T-cell (primary cell): ENCODE measurements at regions not wholly inside any gene's neighbourhood (a gene's known extent, or its start where the extent isn't known, plus 50 kb on each side); places are given as distances from the start of the nearest gene placed in this dataset.
A peak's percentile ranks its signal among the peaks of the same experiment; 100 is the strongest.
"Not testable (repeated sequence)": the region's sequence is repeated elsewhere in the genome, so short reads cannot be mapped to it uniquely, and the experiment has no call there.

Source experiments
- ATAC-seq, 4 experiments: fragments of 200-7000 bp in 3 of 4; fragments of 150-1000 bp in 1 of 4; cut with Tn5 transposase; replicated peaks in 1 of 4; 1 replicate in 3 of 4; 2 replicates in 1 of 4; pipeline ENCODE4 v1.10.0; 2021; ENCODE audit warnings: moderate library complexity in 3 of 4, mild to moderate bottlenecking in 2 of 4, moderate number of reproducible peaks in 1 of 4
- CTCF ChIA-PET, 2 donors: fragments of 300-600 bp; sonication (Branson Sonifier 250); formaldehyde crosslinking; loops; one replicate each; lab custom pipeline; 2022; ENCODE audit warnings: antibody characterized with exemption in 2 of 2; lab: Charles Lee
- POLR2A ChIA-PET, 2 donors: fragments of 300-600 bp; sonication (Branson Sonifier 250); formaldehyde crosslinking; loops; one replicate each; lab custom pipeline; 2022; ENCODE audit warnings: antibody characterized with exemption in 2 of 2; lab: Charles Lee
- DNase-seq, 35 experiments: peaks; one replicate each; pipeline versions ENCODE4 v3.0.0 to v3.0.0-alpha.2; 2013 to 2023
- H3K27ac ChIP-seq: one replicate; pipeline ENCODE4 v1.5.1; 2013; ENCODE audit warnings: low read length
- H3K27me3 ChIP-seq, 2 experiments: replicated peaks in 1 of 2; 1 replicate in 1 of 2; 2 replicates in 1 of 2; pipeline versions ENCODE4 v1.6.1 to v1.7.0; 2013; ENCODE audit warnings: low read length in 1 of 2, mixed read lengths in 1 of 2; ENCODE audit not compliant: control insufficient read depth in 2 of 2, insufficient read depth in 2 of 2; ENCODE audit errors: extremely low read depth in 1 of 2
- H3K36me3 ChIP-seq, 2 donors: 1 replicate in 1 of 2; 2 replicates in 1 of 2; pipeline versions ENCODE4 v1.6.1 to v1.7.0; 2013; ENCODE audit warnings: low read length in 1 of 2; ENCODE audit not compliant: control insufficient read depth in 2 of 2, insufficient read depth in 1 of 2; ENCODE audit errors: extremely low read depth in 1 of 2
- H3K4me1 ChIP-seq, 2 experiments: 1 replicate in 1 of 2; 2 replicates in 1 of 2; pipeline versions ENCODE4 v1.6.1 to v1.7.0; 2013; ENCODE audit warnings: low read length in 2 of 2, mixed read lengths in 1 of 2; ENCODE audit not compliant: insufficient read depth in 2 of 2, control insufficient read depth in 1 of 2; ENCODE audit errors: extremely low read depth in 1 of 2
- H3K4me3 ChIP-seq, 2 donors: 1 replicate in 1 of 2; 2 replicates in 1 of 2; pipeline versions ENCODE4 v1.5.1 to v1.7.0; 2013; ENCODE audit warnings: mild to moderate bottlenecking in 2 of 2, low read length in 1 of 2, moderate library complexity in 1 of 2; ENCODE audit not compliant: control insufficient read depth in 1 of 2; ENCODE audit errors: extremely low read depth in 1 of 2
- H3K9me3 ChIP-seq: 2 replicates; pipeline ENCODE4 v1.7.0; 2013
- H3K27ac Mint-ChIP-seq, 2 donors: one replicate each; pipeline ENCODE4 v1.8.0; 2020 to 2021; ENCODE audit warnings: mild to moderate bottlenecking in 2 of 2, mixed read lengths in 2 of 2
- H3K27me3 Mint-ChIP-seq, 2 donors: one replicate each; pipeline ENCODE4 v1.8.0; 2021 to 2022; ENCODE audit warnings: mixed read lengths in 2 of 2
- H3K36me3 Mint-ChIP-seq: one replicate; pipeline ENCODE4 v1.8.0; 2021; ENCODE audit warnings: mixed read lengths
- H3K4me1 Mint-ChIP-seq, 3 donors: one replicate each; pipeline ENCODE4 v1.8.0; 2020 to 2022; ENCODE audit warnings: mixed read lengths in 3 of 3, mild to moderate bottlenecking in 1 of 3
- H3K4me3 Mint-ChIP-seq, 3 donors: one replicate each; pipeline ENCODE4 v1.8.0; 2020 to 2022; ENCODE audit warnings: mild to moderate bottlenecking in 3 of 3, mixed read lengths in 3 of 3, moderate library complexity in 3 of 3
- H3K9me3 Mint-ChIP-seq, 3 donors: one replicate each; pipeline ENCODE4 v1.8.0; 2020 to 2022; ENCODE audit warnings: mixed read lengths in 3 of 3
- WGBS: methylation state at CpG from one replicate; pipeline ENCODE4 v1.1.5; 2013; ENCODE audit warnings: missing lambda C conversion rate; ENCODE audit not compliant: insufficient coverage; 5-methylcytosine and 5-hydroxymethylcytosine counted together

- Mint-ChIP-seq H3K9me3 (no peaks in the 10 kb centered on the region), H3K4me1 (no peaks in the 10 kb centered on the region), H3K36me3 (no peaks in the 10 kb centered on the region), H3K27me3 (no peaks in the 10 kb centered on the region), H3K4me3 (no peak overlapping the region), H3K27ac (no peak overlapping the region)
- Histone ChIP-seq H3K27me3 (no peaks in the 10 kb centered on the region), H3K4me3 (no peak overlapping the region), H3K36me3 (no peaks in the 10 kb centered on the region), H3K9me3 (no peaks in the 10 kb centered on the region), H3K27ac (no peak overlapping the region), H3K4me1 (no peaks in the 10 kb centered on the region)
- POLR2A ChIA-PET = no interaction called here
- no peak for DNase-seq
- CTCF ChIA-PET = no interaction called here
- no peak for ATAC-seq
Measured at GRCh38 chr14:88089445-88089844, 84.5 kb downstream of the GPR65 start.

- DNase-seq (no peak), ATAC-seq (no peak)
- H3K9me3 Mint-ChIP-seq = no peaks in the 10 kb centered on the region
- no peak overlapping the region for H3K27ac Mint-ChIP-seq
- H3K36me3 Mint-ChIP-seq = no peaks in the 10 kb centered on the region
- CTCF ChIA-PET = no interaction called here
- H3K36me3 ChIP-seq = no peaks in the 10 kb centered on the region
- no peaks in the 10 kb centered on the region for H3K27me3 ChIP-seq
- no peaks in the 10 kb centered on the region for H3K4me1 Mint-ChIP-seq
- H3K9me3 ChIP-seq = no peaks in the 10 kb centered on the region
- no peak overlapping the region for H3K4me3 ChIP-seq
- no peaks in the 10 kb centered on the region for H3K4me1 ChIP-seq
- no peak overlapping the region for H3K4me3 Mint-ChIP-seq
- H3K27ac ChIP-seq = no peak overlapping the region
- H3K27me3 Mint-ChIP-seq = no peaks in the 10 kb centered on the region
- POLR2A ChIA-PET = no interaction called here
Measured at GRCh38 chr14:88092529-88092928, 87.6 kb downstream of the GPR65 start.

GRCh38 chr14:88095791-88096190, 90.9 kb downstream of the GPR65 start:
- Histone ChIP-seq H3K27ac (no peak overlapping the region), H3K9me3 (no peaks in the 10 kb centered on the region), H3K27me3 (no peaks in the 10 kb centered on the region), H3K4me1 (no peaks in the 10 kb centered on the region), H3K36me3 (no peaks in the 10 kb centered on the region), H3K4me3 (no peak overlapping the region)
- DNase-seq = no peak
- no CpG with 5 or more reads among the region's 3 CpGs for WGBS
- no peak overlapping the region for H3K4me3 Mint-ChIP-seq
- no peaks in the 10 kb centered on the region for H3K4me1 Mint-ChIP-seq
- no peaks in the 10 kb centered on the region for H3K27me3 Mint-ChIP-seq
- no peaks in the 10 kb centered on the region for H3K9me3 Mint-ChIP-seq
- H3K27ac Mint-ChIP-seq = no peak overlapping the region
- ChIA-PET POLR2A (no interaction called here), CTCF (interaction anchor here in 1 of 2 donors (0.6 kb wide), 1 partner anchor 90 kb away, joined by 3 read pairs; no protein-coding TSS in a partner anchor)
- no peak for ATAC-seq
- no peaks in the 10 kb centered on the region for H3K36me3 Mint-ChIP-seq

GRCh38 chr14:88098163-88098562, 93.2 kb downstream of the GPR65 start:
- Histone ChIP-seq H3K4me1 (no peaks in the 10 kb centered on the region), H3K4me3 (no peak overlapping the region), H3K27me3 (no peaks in the 10 kb centered on the region), H3K36me3 (no peaks in the 10 kb centered on the region), H3K9me3 (no peaks in the 10 kb centered on the region), H3K27ac (no peak overlapping the region)
- Mint-ChIP-seq H3K36me3 (no peaks in the 10 kb centered on the region), H3K27ac (no peak overlapping the region), H3K4me1 (no peaks in the 10 kb centered on the region), H3K4me3 (no peak overlapping the region), H3K27me3 (no peaks in the 10 kb centered on the region), H3K9me3 (peaks cover 0 to 3% (median 0%) of the 10 kb centered on the region in 3 donors)
- DNase-seq (no peak), ATAC-seq (no peak)
- CTCF ChIA-PET = interaction anchor here in 1 of 2 donors (1.2 kb wide), 1 partner anchor 105 kb away, joined by 4 read pairs; the partner anchor contains the start of gene GALC
- POLR2A ChIA-PET = interaction anchor here in 1 of 2 donors (0.6 kb wide), 1 partner anchor 847 kb away, joined by 3 read pairs; no protein-coding TSS in a partner anchor
- 80% methylated on average over 1 of the region's 3 CpGs for WGBS

- Mint-ChIP-seq H3K27me3 (no peaks in the 10 kb centered on the region), H3K9me3 (peaks cover 0 to 21% (median 16%) of the 10 kb centered on the region in 3 donors), H3K4me3 (no peak overlapping the region), H3K36me3 (peaks cover 4% of the 10 kb centered on the region), H3K27ac (no peak overlapping the region), H3K4me1 (no peaks in the 10 kb centered on the region)
- ChIA-PET CTCF (no interaction called here), POLR2A (no interaction called here)
- Histone ChIP-seq H3K4me3 (no peak overlapping the region), H3K9me3 (no peaks in the 10 kb centered on the region), H3K4me1 (no peaks in the 10 kb centered on the region), H3K27ac (no peak overlapping the region), H3K27me3 (peaks cover 0 to 9% of the 10 kb centered on the region in 2 experiments), H3K36me3 (no peaks in the 10 kb centered on the region)
- no peak for ATAC-seq
- no peak for DNase-seq
- WGBS = no CpG with 5 or more reads among the region's 1 CpG
Measured at GRCh38 chr14:88104710-88105109, 99.8 kb downstream of the GPR65 start.

GRCh38 chr14:88106377-88106776, 101.4 kb downstream of the GPR65 start:
- H3K9me3 Mint-ChIP-seq = peaks cover 0 to 21% (median 16%) of the 10 kb centered on the region in 3 donors
- no peaks in the 10 kb centered on the region for H3K4me1 Mint-ChIP-seq
- Histone ChIP-seq H3K36me3 (no peaks in the 10 kb centered on the region), H3K9me3 (no peaks in the 10 kb centered on the region), H3K4me3 (no peak overlapping the region), H3K4me1 (no peaks in the 10 kb centered on the region), H3K27ac (no peak overlapping the region), H3K27me3 (peaks cover 0 to 9% of the 10 kb centered on the region in 2 experiments)
- no peak for DNase-seq
- no peak overlapping the region for H3K27ac Mint-ChIP-seq
- H3K27me3 Mint-ChIP-seq = peaks cover 0 to 5% of the 10 kb centered on the region in 2 donors
- H3K4me3 Mint-ChIP-seq = no peak overlapping the region
- ChIA-PET POLR2A (no interaction called here), CTCF (no interaction called here)
- H3K36me3 Mint-ChIP-seq = peaks cover 4% of the 10 kb centered on the region
- no peak for ATAC-seq
- 67% methylated on average over 1 of the region's 4 CpGs for WGBS

- H3K4me3 ChIP-seq, H3K27ac ChIP-seq, H3K27me3 ChIP-seq, H3K9me3 ChIP-seq, POLR2A ChIA-PET, ATAC-seq, H3K4me3 Mint-ChIP-seq, H3K27ac Mint-ChIP-seq, H3K36me3 ChIP-seq, H3K36me3 Mint-ChIP-seq, H3K4me1 ChIP-seq: not testable (repeated sequence)
- H3K27me3 Mint-ChIP-seq = peaks cover 9 to 13% of the 10 kb centered on the region in 2 donors
- CTCF ChIA-PET = interaction anchor here in 1 of 2 donors (0.7 kb wide), 1 partner anchor 300 kb away, joined by 3 read pairs; no protein-coding TSS in a partner anchor
- DNase-seq = peak in 12 of 35 experiments; percentile 2 to 18 (median 6)
- peaks cover 10 to 34% (median 29%) of the 10 kb centered on the region in 3 donors for H3K4me1 Mint-ChIP-seq
- 69% methylated on average over 3 of the region's 7 CpGs for WGBS
- peaks cover 0 to 13% (median 8%) of the 10 kb centered on the region in 3 donors for H3K9me3 Mint-ChIP-seq
Measured at GRCh38 chr14:88127669-88128068, 122.7 kb downstream of the GPR65 start.
